PC-3 (cell line): ENCODE measurements at regions not wholly inside any gene's neighbourhood (a gene's known extent, or its start where the extent isn't known, plus 50 kb on each side); places are given as distances from the start of the nearest gene placed in this dataset.
A peak's percentile ranks its signal among the peaks of the same experiment; 100 is the strongest.
"Not testable (repeated sequence)": the region's sequence is repeated elsewhere in the genome, so short reads cannot be mapped to it uniquely, and the experiment has no call there.

Source experiments
- ATAC-seq: fragments of 200-7000 bp; cut with Tn5 transposase; 2 replicates; pipeline ENCODE4 v1.9.1; 2020; ENCODE audit warnings: mild to moderate bottlenecking, moderate library complexity
- BruUV-seq: library from RNA; stranded (reverse); fragments of 400-500 nt; replicated peaks from 2 replicates; lab custom pipeline; 2021; lab: Mats Ljungman, UMichigan
- CTCF ChIA-PET: fragments of 300-600 bp; sonication (Branson Sonifier 250); formaldehyde crosslinking; loops from one replicate; lab custom pipeline; 2022; ENCODE audit warnings: antibody characterized with exemption; lab: Charles Lee
- POLR2A ChIA-PET: fragments of 300-600 bp; sonication (Branson Sonifier 250); formaldehyde crosslinking; loops from one replicate; lab custom pipeline; 2022; ENCODE audit warnings: antibody characterized with exemption; ENCODE audit not compliant: unreplicated experiment; lab: Charles Lee
- DNase-seq: peaks from one replicate; pipeline ENCODE4 v3.0.0-alpha.2; 2015
- H2AFZ ChIP-seq: fragments of 300-600 bp; sonication (generic); 2 replicates; pipeline ENCODE4 v1.6.0; 2016; ENCODE audit warnings: antibody characterized with exemption, low read length
- H3F3A ChIP-seq: fragments of 300-600 bp; sonication (generic); one replicate; pipeline ENCODE4 v1.6.0; 2017; ENCODE audit warnings: antibody characterized with exemption, low read length, control low read depth, mild to moderate bottlenecking; ENCODE audit not compliant: unreplicated experiment
- H3K27ac ChIP-seq: fragments of 300-600 bp; sonication (generic); 2 replicates; pipeline ENCODE4 v1.5.1; 2016; ENCODE audit warnings: mild to moderate bottlenecking, low read length
- H3K27me3 ChIP-seq: fragments of 300-600 bp; sonication (generic); 2 replicates; pipeline ENCODE4 v1.6.1; 2016; ENCODE audit warnings: low read length, mixed read lengths
- H3K36me3 ChIP-seq: fragments of 300-600 bp; sonication (generic); 2 replicates; pipeline ENCODE4 v1.6.1; 2016; ENCODE audit warnings: low read depth, mixed run types, low read length, mixed read lengths
- H3K4me1 ChIP-seq: fragments of 300-600 bp; sonication (generic); 2 replicates; pipeline ENCODE4 v1.5.1; 2016; ENCODE audit warnings: low read length; ENCODE audit not compliant: insufficient read depth
- H3K4me2 ChIP-seq: fragments of 300-600 bp; sonication (generic); 2 replicates; pipeline ENCODE4 v1.6.0; 2016; ENCODE audit warnings: low read length
- H3K4me3 ChIP-seq: fragments of 300-600 bp; sonication (generic); 2 replicates; pipeline ENCODE4 v1.5.1; 2016; ENCODE audit warnings: mild to moderate bottlenecking, low read length, mixed read lengths
- H3K79me2 ChIP-seq: fragments of 300-600 bp; sonication (generic); 2 replicates; pipeline ENCODE4 v1.6.1; 2017; ENCODE audit warnings: low read length, mixed read lengths
- H3K9ac ChIP-seq: fragments of 300-600 bp; sonication (generic); 2 replicates; pipeline ENCODE4 v1.6.0; 2016; ENCODE audit warnings: mild to moderate bottlenecking, low read length
- H3K9me2 ChIP-seq: fragments of 300-600 bp; sonication (generic); replicated peaks from 2 replicates; pipeline ENCODE4 v1.6.1; 2016; ENCODE audit warnings: mixed run types, low read length, mixed read lengths
- H3K9me3 ChIP-seq: fragments of 300-600 bp; sonication (generic); 2 replicates; pipeline ENCODE4 v1.6.1; 2016; ENCODE audit warnings: low read length, mixed read lengths
- H4K20me1 ChIP-seq: fragments of 300-600 bp; sonication (generic); 2 replicates; pipeline ENCODE4 v1.6.1; 2016; ENCODE audit warnings: low read length, mixed read lengths
- CTCF ChIP-seq: fragments of 300-600 bp; sonication (generic); conservative IDR thresholded peaks from 2 replicates; pipeline ENCODE4 v1.5.1; 2017; ENCODE audit warnings: antibody characterized with exemption, low read depth, mild to moderate bottlenecking, low read length
- EZH2 ChIP-seq: fragments of 300-600 bp; sonication (generic); IDR thresholded peaks from one replicate; pipeline ENCODE4 v1.6.1; 2017; ENCODE audit warnings: antibody characterized with exemption, mild to moderate bottlenecking, low read length; ENCODE audit not compliant: unreplicated experiment
- EZH2phosphoT487 ChIP-seq: fragments of 300-600 bp; sonication (generic); IDR thresholded peaks from 2 replicates; pipeline ENCODE4 v1.6.1; 2018; ENCODE audit warnings: mild to moderate bottlenecking, antibody characterized with exemption, low read length, borderline replicate concordance
- intact Hi-C: fragments of 100-400 bp; cut with micrococcal nuclease; formaldehyde crosslinking; loops from 2 replicates; pipeline ENCODE4 v1.9.0; 2023

- ChIA-PET CTCF (no interaction called here), POLR2A (no interaction called here)
- no peaks in the 10 kb centered on the region for H3F3A ChIP-seq
- no peaks in the 10 kb centered on the region for H4K20me1 ChIP-seq
- peak overlapping the region; percentile 16; the same call in 1 of the 2 replicates for H2AFZ ChIP-seq
- H3K27ac ChIP-seq, result peak overlapping the region; percentile 94
- ATAC-seq, result peak; percentile 68
- peak; percentile 83 for DNase-seq
- peak overlapping the region; percentile 59 for H3K4me2 ChIP-seq
- H3K27me3 ChIP-seq, result no peaks in the 10 kb centered on the region
- no peak for TF ChIP-seq EZH2
- TF ChIP-seq EZH2phosphoT487, result no peak
- no peak for TF ChIP-seq CTCF
- no peak overlapping the region for H3K4me3 ChIP-seq
- H3K9ac ChIP-seq, result peak overlapping the region; percentile 51
- BruUV-seq, result no TSS peak
- H3K9me2 ChIP-seq, result no peaks in the 10 kb centered on the region
- no peaks in the 10 kb centered on the region for H3K36me3 ChIP-seq
- H3K79me2 ChIP-seq, result no peaks in the 10 kb centered on the region
- no peaks in the 10 kb centered on the region for H3K9me3 ChIP-seq
- intact Hi-C loops, result loop anchor here (5.0 kb wide), 1 partner anchor 233 kb away; no protein-coding TSS in a partner anchor
- peaks cover 38% of the 10 kb centered on the region for H3K4me1 ChIP-seq
Observed at GRCh38 chr1:234848972-234849649, 239.1 kb upstream of the IRF2BP2 start.

- intact Hi-C loops, result loop anchor here (5.0 kb wide), 1 partner anchor 235 kb away; no protein-coding TSS in a partner anchor
- BruUV-seq, H3K79me2 ChIP-seq, H3F3A ChIP-seq, H3K36me3 ChIP-seq, H3K27me3 ChIP-seq, H3K9me2 ChIP-seq, POLR2A ChIA-PET, H2AFZ ChIP-seq, H3K4me2 ChIP-seq, DNase-seq, H4K20me1 ChIP-seq, H3K4me3 ChIP-seq, H3K27ac ChIP-seq, ATAC-seq, H3K9me3 ChIP-seq, CTCF ChIA-PET, H3K9ac ChIP-seq: not testable (repeated sequence)
- peaks cover 30% of the 10 kb centered on the region for H3K4me1 ChIP-seq
Observed at GRCh38 chr1:234846813-234847212, 236.8 kb upstream of the IRF2BP2 start.

DNA sequence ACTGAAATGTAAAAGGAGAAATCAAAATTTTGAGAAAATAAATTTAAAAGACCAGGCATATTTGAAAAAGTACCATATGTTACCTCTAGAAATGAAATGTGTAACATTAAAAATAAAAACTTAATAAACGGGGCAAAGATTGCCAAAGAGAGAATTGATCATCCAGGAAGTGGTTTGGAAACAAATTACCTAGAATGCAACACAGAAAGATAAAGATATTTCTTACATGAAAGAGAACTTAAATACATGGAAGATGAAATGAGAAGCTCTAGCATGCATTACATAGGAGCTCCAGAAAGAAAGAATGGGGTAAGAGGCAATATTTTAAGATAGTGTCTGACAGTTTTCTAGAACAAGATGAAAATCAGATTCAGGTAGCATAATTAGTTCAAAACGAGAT lies 235.9 kb upstream of the IRF2BP2 start:
- CTCF ChIA-PET, result no interaction called here
- POLR2A ChIA-PET, result no interaction called here
- intact Hi-C loops, result loop anchor here (5.0 kb wide), 1 partner anchor 236 kb away; no protein-coding TSS in a partner anchor
- no peaks in the 10 kb centered on the region for H3K79me2 ChIP-seq
- H3K27ac ChIP-seq, result no peak overlapping the region
- no peaks in the 10 kb centered on the region for H3K9me2 ChIP-seq
- H3K9ac ChIP-seq, result no peak overlapping the region
- ATAC-seq, result no peak
- H3K4me3 ChIP-seq, result no peak overlapping the region
- no peak overlapping the region for H2AFZ ChIP-seq
- no peaks in the 10 kb centered on the region for H3K27me3 ChIP-seq
- H4K20me1 ChIP-seq, result no peaks in the 10 kb centered on the region
- DNase-seq, result no peak
- H3K36me3 ChIP-seq, result no peaks in the 10 kb centered on the region
- no TSS peak for BruUV-seq
- no peaks in the 10 kb centered on the region for H3K9me3 ChIP-seq
- no peaks in the 10 kb centered on the region for H3F3A ChIP-seq
- no peak for TF ChIP-seq EZH2
- peaks cover 23% of the 10 kb centered on the region for H3K4me1 ChIP-seq
- H3K4me2 ChIP-seq, result no peak overlapping the region
